OCI-LY1 (cell line): ENCODE measurements at regions not wholly inside any gene's neighbourhood (a gene's known extent, or its start where the extent isn't known, plus 50 kb on each side); places are given as distances from the start of the nearest gene placed in this dataset.

ENCODE experiments used
- CTCF ChIP-seq: fragments of 200-600 bp; sonication (generic), shearing (Covaris generic); IDR thresholded peaks from 2 replicates; pipeline ENCODE4 v1.5.1; 2017; ENCODE audit warnings: mild to moderate bottlenecking, antibody characterized with exemption, low read length, moderate library complexity, mixed read lengths
- EZH2 ChIP-seq: fragments of 200-600 bp; sonication (generic), shearing (Covaris generic); IDR thresholded peaks from 2 replicates; pipeline ENCODE4 v1.8.0; 2017; ENCODE audit warnings: borderline replicate concordance, mixed run types, mild to moderate bottlenecking, antibody characterized with exemption, low read length, moderate library complexity, mixed read lengths

- no peak for TF ChIP-seq EZH2
- no peak for TF ChIP-seq CTCF
Measured at GRCh38 chr2:145316496-145316895, 796.6 kb upstream of the ZEB2 start.
